H54 (cell line): ENCODE measurements at regions not wholly inside any gene's neighbourhood (a gene's known extent, or its start where the extent isn't known, plus 50 kb on each side); places are given as distances from the start of the nearest gene placed in this dataset.
"Not testable (repeated sequence)": the region's sequence is repeated elsewhere in the genome, so short reads cannot be mapped to it uniquely, and the experiment has no call there.

ENCODE experiments used
- DNase-seq: peaks from one replicate; pipeline ENCODE4 v3.0.0; 2011; ENCODE audit warnings: low spot score, mixed read lengths; ENCODE audit not compliant: insufficient read length
- FAIRE-seq: peaks from 3 replicates; lab custom pipeline; 2011; peaks lifted over from hg19 to GRCh38; lab: Jason Lieb, UNC
- POLR2A ChIP-seq: IDR thresholded peaks from 2 replicates; pipeline ENCODE4 v1.6.1; 2011; ENCODE audit warnings: low read depth, mild to moderate bottlenecking, low read length

DNA sequence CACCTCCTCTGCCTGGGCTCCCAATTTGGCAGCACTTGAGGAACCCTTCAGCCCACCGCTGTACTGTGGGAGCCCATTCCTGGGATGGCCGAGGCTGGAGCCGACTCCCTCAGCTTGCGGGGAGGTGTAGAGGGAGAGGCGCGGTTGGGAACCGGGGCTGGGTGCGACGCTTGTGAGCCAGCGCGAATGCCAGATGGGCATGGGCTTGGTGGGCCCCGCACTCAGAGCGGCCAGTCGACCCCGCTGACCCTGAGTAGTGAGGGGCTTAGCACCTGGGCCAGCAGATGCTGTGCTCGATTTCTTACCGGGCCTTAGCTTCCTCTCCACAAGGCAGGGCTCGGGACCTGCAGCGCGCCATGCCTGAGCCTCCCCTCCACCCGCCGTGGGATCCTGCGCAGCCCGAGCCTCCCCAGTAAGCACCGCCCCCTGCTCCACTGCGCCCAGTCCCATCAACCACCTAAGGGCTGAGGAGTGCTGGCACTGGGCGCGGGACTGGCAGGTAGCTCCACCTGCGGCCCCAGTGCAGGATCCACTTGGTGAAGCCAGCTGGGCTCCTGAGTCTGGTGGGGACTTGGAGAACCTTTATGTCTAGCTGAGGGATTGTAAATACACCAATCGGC lies 58.3 kb upstream of the DEFB108B start:
- DNase-seq (no peak), FAIRE-seq (no peak)
- no peak for TF ChIP-seq POLR2A

DNA sequence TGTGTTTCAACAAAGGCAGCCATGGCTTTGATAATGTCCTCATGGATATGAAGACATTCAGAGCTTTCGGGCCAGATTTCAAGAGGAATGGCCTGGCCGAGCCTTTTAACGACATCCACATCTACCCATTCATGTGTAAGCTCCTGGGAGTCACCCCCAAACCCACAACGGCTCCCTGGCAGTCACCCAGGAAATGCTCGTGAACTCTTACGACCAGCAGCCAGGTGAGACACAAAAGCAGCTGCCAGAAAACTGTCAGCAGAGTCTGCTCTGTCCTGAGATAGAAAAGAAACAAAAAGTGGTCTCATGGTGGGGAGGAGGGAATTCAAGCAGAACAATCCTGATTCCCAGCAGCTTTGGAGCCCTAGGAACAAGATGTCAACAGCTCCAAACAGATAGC lies 52.9 kb upstream of the DEFB108B start:
- not testable (repeated sequence) for DNase-seq, FAIRE-seq

DNA sequence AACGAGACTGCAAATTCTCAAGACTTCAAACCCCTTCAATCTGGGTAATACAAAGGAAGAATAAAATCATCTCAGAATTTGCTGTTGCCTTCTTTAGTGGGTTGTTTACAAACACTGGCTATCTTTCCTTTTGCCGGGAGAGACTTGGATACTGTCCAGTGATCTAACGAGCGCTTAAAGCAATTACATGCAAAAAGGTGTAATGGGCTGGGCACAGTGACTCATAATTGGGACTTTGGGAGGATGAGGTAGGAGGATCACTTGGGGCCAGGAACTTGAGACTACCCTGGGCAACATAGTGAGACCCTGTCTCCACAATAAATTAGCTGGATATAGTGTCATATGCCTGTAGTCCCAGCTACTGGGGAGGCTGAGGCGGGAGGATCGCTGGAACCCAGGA lies 52.2 kb upstream of the DEFB108B start:
- not testable (repeated sequence) for DNase-seq, FAIRE-seq

DNA sequence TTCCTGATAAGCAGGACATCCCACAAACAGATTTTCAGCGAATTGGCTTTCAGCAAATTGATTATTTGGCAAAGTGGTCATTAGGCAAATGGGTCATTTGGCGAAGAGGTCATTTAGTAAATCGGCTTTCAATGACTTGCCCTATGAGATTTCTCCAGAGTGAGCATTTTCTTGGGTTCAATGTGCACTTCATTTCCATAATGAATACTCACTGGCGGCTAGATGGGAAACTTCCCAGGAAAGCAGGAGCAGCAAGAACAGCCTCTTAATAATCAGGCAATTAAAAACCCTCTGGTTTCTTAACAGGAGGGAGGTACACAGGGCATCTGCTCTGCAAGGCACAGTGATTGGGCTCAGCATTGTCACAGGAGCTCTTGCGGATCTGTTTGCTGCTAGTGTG lies 51.5 kb upstream of the DEFB108B start:
- FAIRE-seq, DNase-seq: not testable (repeated sequence)

GRCh38 chr11:71782229-71782861 lies 50.7 kb upstream of the DEFB108B start:
- not testable (repeated sequence) for FAIRE-seq, DNase-seq

GRCh38 chr11:71783191-71783590 lies 49.8 kb upstream of the DEFB108B start:
- DNase-seq, FAIRE-seq: not testable (repeated sequence)
